ENCODE measurements at regions not wholly inside any gene's neighbourhood (a gene's known extent, or its start where the extent isn't known, plus 50 kb on each side); places are given as distances from the start of the nearest gene placed in this dataset.

- no peak for TF ChIP-seq CTCF (IDR thresholded peaks at IDR 0.05)
- DNase-seq: no peak
- intact Hi-C loops (cut with DNase I): no loop called here
- peaks cover 5% of the 10 kb centered on the region for H3K27me3 ChIP-seq
- H3K36me3 ChIP-seq: no peaks in the 10 kb centered on the region
- H3K4me1 ChIP-seq: no peaks in the 10 kb centered on the region
- no peak for ATAC-seq
- H3K9me3 ChIP-seq: no peaks in the 10 kb centered on the region
- H3K4me3 ChIP-seq: no peak overlapping the region
- H3K27ac ChIP-seq: no peak overlapping the region
Observed at GRCh38 chr15:98536976-98537375, 111.4 kb upstream of the IGF1R start.

GRCh38 chr15:98537516-98538060, 110.8 kb upstream of the IGF1R start:
- peaks cover 5% of the 10 kb centered on the region for H3K27me3 ChIP-seq
- no peaks in the 10 kb centered on the region for H3K9me3 ChIP-seq
- H3K4me3 ChIP-seq: no peak overlapping the region
- no peaks in the 10 kb centered on the region for H3K36me3 ChIP-seq
- no peak overlapping the region for H3K27ac ChIP-seq
- TF ChIP-seq CTCF (IDR thresholded peaks at IDR 0.05): no peak
- ATAC-seq: no peak
- DNase-seq: no peak
- no peaks in the 10 kb centered on the region for H3K4me1 ChIP-seq
- intact Hi-C loops (cut with DNase I): no loop called here

GRCh38 chr15:98541519-98541918, 106.8 kb upstream of the IGF1R start:
- intact Hi-C loops (cut with DNase I): no loop called here
- TF ChIP-seq CTCF (IDR thresholded peaks at IDR 0.05): no peak
- Histone ChIP-seq H3K27me3 (no peaks in the 10 kb centered on the region), H3K27ac (no peak overlapping the region), H3K4me3 (no peak overlapping the region), H3K9me3 (no peaks in the 10 kb centered on the region), H3K36me3 (no peaks in the 10 kb centered on the region), H3K4me1 (no peaks in the 10 kb centered on the region)
- ATAC-seq (no peak), DNase-seq (no peak)

GRCh38 chr15:98543237-98543636, 105.1 kb upstream of the IGF1R start:
- Histone ChIP-seq H3K9me3 (no peaks in the 10 kb centered on the region), H3K27ac (no peak overlapping the region), H3K27me3 (no peaks in the 10 kb centered on the region), H3K36me3 (no peaks in the 10 kb centered on the region), H3K4me3 (no peak overlapping the region), H3K4me1 (peaks cover 3% of the 10 kb centered on the region)
- ATAC-seq: no peak
- intact Hi-C loops (cut with DNase I): no loop called here
- no peak for DNase-seq
- no peak for TF ChIP-seq CTCF (IDR thresholded peaks at IDR 0.05)

GRCh38 chr15:98546329-98546728, 102.0 kb upstream of the IGF1R start:
- no peaks in the 10 kb centered on the region for H3K36me3 ChIP-seq
- H3K27me3 ChIP-seq: peaks cover 8% of the 10 kb centered on the region
- H3K9me3 ChIP-seq: no peaks in the 10 kb centered on the region
- no peak for TF ChIP-seq CTCF (IDR thresholded peaks at IDR 0.05)
- no peak overlapping the region for H3K27ac ChIP-seq
- ATAC-seq (no peak), DNase-seq (no peak)
- intact Hi-C loops (cut with DNase I): no loop called here
- H3K4me3 ChIP-seq: no peak overlapping the region
- H3K4me1 ChIP-seq: peaks cover 11% of the 10 kb centered on the region

GRCh38 chr15:98547275-98547674, 101.1 kb upstream of the IGF1R start:
- Histone ChIP-seq H3K36me3 (no peaks in the 10 kb centered on the region), H3K9me3 (no peaks in the 10 kb centered on the region), H3K4me3 (peak overlapping the region; percentile 52), H3K4me1 (peaks cover 11% of the 10 kb centered on the region), H3K27me3 (peaks cover 8% of the 10 kb centered on the region), H3K27ac (no peak overlapping the region)
- TF ChIP-seq CTCF (IDR thresholded peaks at IDR 0.05): no peak
- DNase-seq (no peak), ATAC-seq (no peak)
- intact Hi-C loops (cut with DNase I): no loop called here
